ENCODE measurements at regions not wholly inside any gene's neighbourhood (a gene's known extent, or its start where the extent isn't known, plus 50 kb on each side); places are given as distances from the start of the nearest gene placed in this dataset.
A peak's percentile ranks its signal among the peaks of the same experiment; 100 is the strongest.

DNA sequence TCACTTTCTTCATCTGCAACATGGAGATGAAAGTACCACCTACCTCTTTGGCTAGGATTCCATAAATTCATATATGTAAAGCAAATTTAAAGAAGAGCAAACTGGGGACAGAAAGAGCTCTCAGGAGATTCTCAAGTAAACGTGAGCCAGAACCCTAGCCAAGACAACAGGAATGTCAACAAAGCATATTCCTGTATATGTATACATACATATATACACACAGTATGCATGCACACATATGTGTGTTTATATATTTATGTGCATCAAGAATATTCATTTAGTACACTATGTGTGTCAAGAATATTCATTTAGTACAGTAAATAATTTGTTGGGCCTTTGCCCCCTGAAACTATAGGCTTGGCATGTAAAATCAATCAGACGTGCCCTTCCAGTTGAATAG is 574.4 kb upstream of the KLHL29 start:
- DNase-seq = no peak

DNA sequence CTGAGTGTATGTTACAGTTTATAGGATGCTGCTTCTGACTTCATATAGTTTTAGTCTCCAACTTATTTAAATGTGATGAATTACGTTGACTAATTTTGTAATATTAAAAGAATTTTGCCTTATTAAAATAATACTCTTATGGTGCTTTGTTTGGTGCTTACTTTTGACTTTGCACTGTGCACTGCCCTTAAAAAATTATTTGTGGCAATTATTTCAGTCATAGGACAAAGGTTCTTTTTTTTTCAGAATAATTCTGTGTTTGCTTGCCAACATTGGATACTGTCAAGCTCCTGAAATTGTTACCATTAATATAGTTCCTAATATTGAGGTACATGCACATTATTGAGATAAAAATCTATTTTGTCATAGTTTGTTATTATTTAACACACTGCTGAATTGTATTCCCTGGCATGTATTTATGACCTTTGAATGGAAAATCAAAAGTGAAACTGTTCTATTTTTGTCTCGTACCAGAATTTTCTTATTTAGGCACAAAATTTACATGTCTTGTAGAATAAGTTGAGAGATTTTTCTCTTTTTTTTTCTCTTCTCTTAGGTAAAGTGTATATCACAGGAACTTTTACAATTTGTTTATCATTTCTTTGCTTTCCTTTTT is 572.8 kb upstream of the KLHL29 start:
- DNase-seq = no peak

- no peak for DNase-seq
Measured at GRCh38 chr2:22817197-22817596, 567.8 kb upstream of the KLHL29 start.

GRCh38 chr2:22821458-22821857 is 563.5 kb upstream of the KLHL29 start:
- DNase-seq = no peak

GRCh38 chr2:22822835-22823234 is 562.1 kb upstream of the KLHL29 start:
- no peak for DNase-seq

GRCh38 chr2:22824618-22825017 is 560.4 kb upstream of the KLHL29 start:
- no peak for DNase-seq

GRCh38 chr2:22826703-22827102 is 558.3 kb upstream of the KLHL29 start:
- peak; percentile 5 to 41 for DNase-seq

DNA sequence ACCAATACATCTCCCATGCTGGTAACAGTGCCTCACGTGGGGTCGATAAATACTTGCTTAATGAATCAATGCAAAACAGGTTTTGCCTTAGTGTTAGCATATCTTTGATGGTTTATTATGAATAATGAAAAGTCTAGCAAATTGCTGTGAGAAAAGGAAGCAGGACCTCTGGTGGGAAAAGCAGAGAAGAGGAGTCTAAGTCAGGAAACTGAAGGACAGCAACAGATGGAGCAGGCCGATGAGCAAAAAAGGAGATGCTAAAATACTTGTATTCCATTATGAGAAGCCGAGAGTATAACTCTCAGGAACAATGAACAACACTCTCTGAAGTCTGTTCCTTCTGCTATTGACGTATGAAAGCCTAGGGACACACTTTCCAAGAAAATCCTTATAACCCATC is 555.2 kb upstream of the KLHL29 start:
- no peak for DNase-seq

- no peak for DNase-seq
Measured at GRCh38 chr2:22832196-22832595, 552.8 kb upstream of the KLHL29 start.

GRCh38 chr2:22838461-22838860 is 546.5 kb upstream of the KLHL29 start:
- DNase-seq = no peak

GRCh38 chr2:22842205-22842869 is 542.6 kb upstream of the KLHL29 start:
- DNase-seq = no peak

- no peak for DNase-seq
Measured at GRCh38 chr2:22843919-22844537, 541.0 kb upstream of the KLHL29 start.

DNA sequence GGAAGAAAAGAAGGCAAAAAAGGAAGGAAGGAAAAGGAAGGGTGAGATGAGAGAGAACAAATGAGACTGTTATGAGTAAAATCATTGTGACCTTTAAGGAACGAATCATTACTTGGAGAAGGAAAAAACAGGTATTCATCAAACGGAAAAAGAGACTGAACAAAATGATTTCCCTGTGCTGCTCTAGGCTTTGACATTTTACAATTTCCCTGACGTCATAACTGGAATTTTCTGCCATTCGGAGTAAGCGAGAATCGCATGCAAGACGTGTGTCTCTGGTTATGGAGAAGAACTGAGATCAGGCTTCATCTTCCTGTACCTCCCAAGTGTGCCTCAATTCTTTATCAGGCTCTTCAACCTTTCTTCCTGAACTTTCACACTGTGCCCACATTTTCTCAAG is 534.7 kb upstream of the KLHL29 start:
- DNase-seq = no peak

DNA sequence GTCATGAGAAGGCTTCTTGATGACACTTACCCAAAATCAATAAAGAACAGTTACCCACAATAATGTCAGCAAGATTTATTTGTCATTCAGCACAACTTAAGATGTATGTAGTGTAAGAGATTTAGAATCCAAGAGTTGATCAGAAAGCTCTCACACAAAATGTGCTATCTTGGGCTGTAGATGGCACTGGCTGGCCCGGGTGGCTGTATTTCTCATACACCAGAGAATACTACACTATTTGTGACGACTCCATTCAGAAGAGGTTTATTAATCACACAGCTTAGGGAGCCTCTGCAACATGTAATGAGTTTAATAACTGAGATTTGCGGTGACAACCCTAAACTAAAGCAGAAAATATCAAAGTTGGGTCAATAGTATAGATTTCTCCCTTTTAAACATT is 530.4 kb upstream of the KLHL29 start:
- DNase-seq = no peak

DNA sequence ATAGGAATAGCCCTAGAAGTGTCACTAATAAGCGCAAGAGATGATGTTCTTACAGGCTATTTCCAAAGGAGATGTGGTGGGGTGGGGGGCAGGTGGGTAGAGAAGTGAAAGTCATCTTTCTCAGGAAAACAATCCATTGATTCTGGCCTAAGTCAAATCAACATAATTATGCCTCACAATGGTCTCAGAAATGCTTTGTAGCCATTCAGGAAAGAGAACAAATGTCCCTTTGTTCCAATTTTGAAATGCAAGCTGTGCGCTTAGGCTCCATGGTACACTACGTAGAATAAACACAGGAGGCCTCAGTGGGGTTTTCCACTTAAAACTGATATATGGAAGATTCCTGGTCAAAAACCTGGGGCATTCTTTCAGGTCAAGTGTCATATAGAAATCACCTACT is 529.9 kb upstream of the KLHL29 start:
- no peak for DNase-seq

DNA sequence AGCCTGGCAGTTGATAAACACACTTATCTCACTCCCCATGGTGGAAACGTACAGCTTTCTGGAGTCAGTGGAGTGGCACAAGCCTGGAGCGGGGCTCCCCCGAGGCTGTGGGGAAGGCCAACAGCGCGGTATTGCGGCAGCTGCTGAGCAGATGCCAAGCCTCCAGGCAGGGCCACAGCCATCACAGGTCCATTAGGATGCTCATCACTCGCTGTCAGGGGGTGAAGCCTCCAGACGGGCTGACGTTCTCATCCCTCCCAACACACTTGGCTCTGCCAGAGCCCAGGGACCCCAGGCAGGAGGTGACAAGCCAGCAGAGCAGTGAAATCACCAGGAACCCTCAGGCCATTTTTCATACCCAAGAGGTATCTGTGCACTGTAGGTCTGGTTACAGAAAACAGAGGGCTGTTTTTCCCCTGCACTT is 529.2 kb upstream of the KLHL29 start:
- DNase-seq = no peak

- DNase-seq = no peak
Measured at GRCh38 chr2:22867973-22868372, 517.0 kb upstream of the KLHL29 start.

GRCh38 chr2:22878121-22878520 is 506.9 kb upstream of the KLHL29 start:
- no peak for DNase-seq

- DNase-seq = no peak
Measured at GRCh38 chr2:22879009-22879863, 505.7 kb upstream of the KLHL29 start.

- DNase-seq = no peak
Measured at GRCh38 chr2:22880161-22880560, 504.8 kb upstream of the KLHL29 start.

- no peak for DNase-seq
Measured at GRCh38 chr2:22882011-22882410, 503.0 kb upstream of the KLHL29 start.

DNA sequence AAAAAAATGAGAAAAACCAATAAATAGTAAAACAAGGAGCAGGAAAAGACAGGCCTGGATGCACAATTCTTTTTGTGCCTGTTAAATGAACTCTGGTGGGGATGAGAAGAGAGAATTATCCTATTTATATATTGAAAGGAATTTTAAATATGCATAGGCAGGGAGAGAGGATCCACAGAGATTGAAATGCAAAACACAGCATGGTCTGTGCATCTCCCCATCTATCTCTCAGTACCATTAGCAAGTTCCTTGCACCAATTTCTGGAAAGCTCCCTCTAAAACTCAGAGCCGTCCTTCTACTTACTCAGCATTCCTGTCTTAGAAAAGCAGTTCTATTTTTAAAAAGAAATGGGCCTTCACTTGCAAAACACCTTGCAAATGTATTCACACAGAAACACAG is 502.3 kb upstream of the KLHL29 start:
- DNase-seq = no peak

DNA sequence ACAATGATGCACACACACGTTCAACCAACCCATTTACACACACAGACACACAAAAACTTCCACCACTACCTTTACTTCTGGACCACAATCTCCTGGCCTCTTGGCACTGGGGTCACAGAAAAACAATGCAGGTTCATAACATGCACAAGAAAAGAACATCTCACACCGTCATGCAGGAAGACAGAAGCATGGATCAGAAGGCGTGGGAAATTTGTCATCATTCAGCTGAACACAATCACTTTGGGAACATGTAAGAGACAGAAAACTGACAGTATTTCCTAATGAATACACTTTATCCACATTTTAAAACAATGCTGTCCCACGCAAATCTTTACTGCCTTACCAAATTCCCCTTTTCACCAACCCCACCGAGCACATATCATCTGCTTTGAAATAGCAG is 501.9 kb upstream of the KLHL29 start:
- no peak for DNase-seq

DNA sequence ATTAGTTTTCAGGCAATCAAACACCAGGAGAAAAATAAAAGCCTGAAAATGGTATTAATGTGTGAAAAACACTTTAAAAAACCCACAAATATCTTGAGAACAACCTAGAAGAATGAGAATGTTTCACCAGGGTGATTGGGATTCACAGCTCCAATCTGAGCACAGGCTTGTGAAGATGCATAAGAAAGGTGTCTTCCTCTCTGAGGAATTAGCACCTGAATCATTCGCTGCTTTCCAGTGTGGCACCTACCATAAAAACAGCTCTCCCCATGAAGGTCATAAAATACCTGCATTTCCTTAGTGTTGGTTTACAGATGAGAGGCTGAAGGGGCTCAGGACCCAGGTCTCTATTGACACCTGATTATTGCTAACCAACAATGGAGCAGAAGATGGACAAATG is 499.7 kb upstream of the KLHL29 start:
- no peak for DNase-seq

Measured in cerebellar nuclear complex (tissue), 1 donor.